Suprapubic skin (tissue), 4 donors: ENCODE measurements at regions not wholly inside any gene's neighbourhood (a gene's known extent, or its start where the extent isn't known, plus 50 kb on each side); places are given as distances from the start of the nearest gene placed in this dataset.
"Not testable (repeated sequence)": the region's sequence is repeated elsewhere in the genome, so short reads cannot be mapped to it uniquely, and the experiment has no call there.

Source experiments
- DNase-seq, 2 donors: peaks; one replicate each; pipeline ENCODE4 v3.0.0-alpha.2; 2019; ENCODE audit warnings: low spot score in 2 of 2
- H3K27ac ChIP-seq: fragments of 200-600 bp; sonication (generic); one replicate; pipeline ENCODE4 v1.5.1; 2019
- H3K27me3 ChIP-seq: fragments of 200-600 bp; sonication (generic); one replicate; pipeline ENCODE4 v1.5.1; 2019
- H3K36me3 ChIP-seq: fragments of 200-600 bp; sonication (generic); one replicate; pipeline ENCODE4 v1.5.1; 2019
- H3K4me1 ChIP-seq: fragments of 200-600 bp; sonication (generic); one replicate; pipeline ENCODE4 v1.5.1; 2019
- H3K4me3 ChIP-seq: fragments of 200-600 bp; sonication (generic); one replicate; pipeline ENCODE4 v1.5.1; 2019; ENCODE audit warnings: mild to moderate bottlenecking
- H3K9me3 ChIP-seq: fragments of 200-600 bp; sonication (generic); one replicate; pipeline ENCODE4 v1.5.1; 2019
- EP300 ChIP-seq: sonication (generic); formaldehyde crosslinking; IDR thresholded peaks from one replicate; pipeline ENCODE4 v1.6.1; 2017; ENCODE audit warnings: antibody characterized with exemption
- POLR2A ChIP-seq, 2 donors: fragments of 450-650 bp; IDR thresholded peaks; one replicate each; pipeline ENCODE4 v1.6.1; 2017; ENCODE audit warnings: antibody characterized with exemption in 2 of 2, mild to moderate bottlenecking in 2 of 2, moderate library complexity in 2 of 2
- POLR2AphosphoS5 ChIP-seq, 3 donors: sonication (generic); formaldehyde crosslinking; IDR thresholded peaks; one replicate each; pipeline ENCODE4 v1.6.1; 2017; ENCODE audit warnings: antibody characterized with exemption in 3 of 3
- WGBS: methylation state at CpG from one replicate; pipeline ENCODE4 v1.1.5; 2018; 5-methylcytosine and 5-hydroxymethylcytosine counted together
- TF ChIP-seq, protein P1 (sequence below), 2 donors: fragments of 200-600 bp in 1 of 2; fragments of 450-650 bp in 1 of 2; sonication (generic) in 1 of 2; IDR thresholded peaks; one replicate each; pipeline ENCODE4 v1.5.1; 2016 to 2019; ENCODE audit warnings: antibody characterized with exemption in 2 of 2, mild to moderate bottlenecking in 1 of 2, moderate library complexity in 1 of 2

DNA sequence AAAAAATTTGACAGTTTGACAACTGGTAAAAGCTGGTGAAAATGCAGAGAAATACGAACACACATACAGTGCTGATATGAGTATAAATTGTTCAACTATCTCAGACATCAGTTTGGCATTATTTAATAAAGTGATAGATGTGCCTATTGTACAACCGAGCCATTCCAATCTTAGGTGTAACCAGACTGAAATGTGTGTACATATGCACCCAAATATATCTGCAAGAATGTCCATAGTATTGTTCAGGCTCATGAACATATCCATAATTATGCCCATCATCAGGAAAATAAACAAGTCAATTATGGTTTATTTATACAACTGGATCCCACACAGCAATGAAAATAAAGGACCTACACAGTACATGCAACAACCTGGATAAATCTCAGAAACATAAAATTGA is 188.9 kb upstream of the DDX53 start:
- TF ChIP-seq, protein P1, sequence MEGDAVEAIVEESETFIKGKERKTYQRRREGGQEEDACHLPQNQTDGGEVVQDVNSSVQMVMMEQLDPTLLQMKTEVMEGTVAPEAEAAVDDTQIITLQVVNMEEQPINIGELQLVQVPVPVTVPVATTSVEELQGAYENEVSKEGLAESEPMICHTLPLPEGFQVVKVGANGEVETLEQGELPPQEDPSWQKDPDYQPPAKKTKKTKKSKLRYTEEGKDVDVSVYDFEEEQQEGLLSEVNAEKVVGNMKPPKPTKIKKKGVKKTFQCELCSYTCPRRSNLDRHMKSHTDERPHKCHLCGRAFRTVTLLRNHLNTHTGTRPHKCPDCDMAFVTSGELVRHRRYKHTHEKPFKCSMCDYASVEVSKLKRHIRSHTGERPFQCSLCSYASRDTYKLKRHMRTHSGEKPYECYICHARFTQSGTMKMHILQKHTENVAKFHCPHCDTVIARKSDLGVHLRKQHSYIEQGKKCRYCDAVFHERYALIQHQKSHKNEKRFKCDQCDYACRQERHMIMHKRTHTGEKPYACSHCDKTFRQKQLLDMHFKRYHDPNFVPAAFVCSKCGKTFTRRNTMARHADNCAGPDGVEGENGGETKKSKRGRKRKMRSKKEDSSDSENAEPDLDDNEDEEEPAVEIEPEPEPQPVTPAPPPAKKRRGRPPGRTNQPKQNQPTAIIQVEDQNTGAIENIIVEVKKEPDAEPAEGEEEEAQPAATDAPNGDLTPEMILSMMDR (IDR thresholded peaks at IDR 0.05) = no peak
- TF ChIP-seq POLR2AphosphoS5 (IDR thresholded peaks at IDR 0.05) (no peak), EP300 (no peak)
- WGBS = 42% methylated on average over 2 of the region's 2 CpGs

DNA sequence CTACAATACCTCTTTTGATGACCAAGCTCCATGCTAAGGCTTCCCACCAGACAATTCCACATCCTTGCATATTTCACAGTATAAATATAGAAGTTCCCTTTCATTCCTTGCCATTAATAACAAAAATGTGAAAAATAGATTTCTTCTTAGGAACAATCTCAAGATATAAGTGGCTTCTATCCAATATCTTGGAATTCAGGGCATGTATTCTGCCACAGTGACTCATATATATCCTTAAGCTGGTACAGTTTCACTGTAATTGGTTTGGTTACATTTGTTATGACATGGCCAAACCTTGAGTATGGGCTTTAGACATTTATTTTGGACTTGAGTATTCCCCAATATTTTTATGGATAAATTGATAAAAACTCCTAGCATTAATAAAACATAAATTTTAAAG is 181.7 kb upstream of the DDX53 start:
- no peaks in the 10 kb centered on the region for H3K4me1 ChIP-seq
- no peak overlapping the region for H3K27ac ChIP-seq
- H3K4me3 ChIP-seq = no peak overlapping the region
- DNase-seq = no peak
- H3K36me3 ChIP-seq = no peaks in the 10 kb centered on the region
- H3K27me3 ChIP-seq = no peaks in the 10 kb centered on the region
- no peaks in the 10 kb centered on the region for H3K9me3 ChIP-seq
- TF ChIP-seq POLR2AphosphoS5 (IDR thresholded peaks at IDR 0.05) (no peak), EP300 (no peak), POLR2A (IDR thresholded peaks at IDR 0.05) (no peak)
- TF ChIP-seq, protein P1 (IDR thresholded peaks at IDR 0.05) = no peak

More for the DNA sequence above, 188.9 kb upstream of the DDX53 start:
- Histone ChIP-seq H3K4me3 (no peak overlapping the region), H3K9me3 (no peaks in the 10 kb centered on the region), H3K27ac (no peak overlapping the region), H3K36me3 (no peaks in the 10 kb centered on the region), H3K4me1 (no peaks in the 10 kb centered on the region), H3K27me3 (no peaks in the 10 kb centered on the region)
- no peak for DNase-seq

DNA sequence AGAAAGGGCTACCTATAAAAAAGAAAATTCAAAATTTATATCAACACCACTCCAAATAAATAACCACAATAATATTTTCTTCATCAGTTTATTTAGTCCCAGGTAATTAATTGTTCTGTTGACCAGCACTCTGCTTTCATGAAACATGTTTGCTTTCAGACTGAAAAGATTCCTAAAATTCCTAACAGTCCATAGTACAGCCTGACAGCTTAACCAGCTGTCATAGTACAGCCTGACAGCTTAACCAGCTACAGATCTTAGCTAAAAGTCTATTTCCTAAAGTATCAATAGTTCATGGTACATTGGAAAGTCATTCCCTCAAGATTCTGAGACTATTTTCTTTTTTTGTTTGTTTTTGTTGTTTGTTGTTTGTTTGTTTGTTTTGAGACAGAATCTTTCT is 144.1 kb upstream of the DDX53 start:
- H3K27ac ChIP-seq = no peak overlapping the region
- H3K4me3 ChIP-seq = no peak overlapping the region
- H3K4me1 ChIP-seq = no peaks in the 10 kb centered on the region
- no peaks in the 10 kb centered on the region for H3K9me3 ChIP-seq
- no peak for DNase-seq
- TF ChIP-seq EP300 = no peak
- no peak for TF ChIP-seq POLR2A (IDR thresholded peaks at IDR 0.05)
- no peak for TF ChIP-seq POLR2AphosphoS5 (IDR thresholded peaks at IDR 0.05)
- TF ChIP-seq, protein P1 (IDR thresholded peaks at IDR 0.05) = no peak
- no peaks in the 10 kb centered on the region for H3K36me3 ChIP-seq
- no peaks in the 10 kb centered on the region for H3K27me3 ChIP-seq

DNA sequence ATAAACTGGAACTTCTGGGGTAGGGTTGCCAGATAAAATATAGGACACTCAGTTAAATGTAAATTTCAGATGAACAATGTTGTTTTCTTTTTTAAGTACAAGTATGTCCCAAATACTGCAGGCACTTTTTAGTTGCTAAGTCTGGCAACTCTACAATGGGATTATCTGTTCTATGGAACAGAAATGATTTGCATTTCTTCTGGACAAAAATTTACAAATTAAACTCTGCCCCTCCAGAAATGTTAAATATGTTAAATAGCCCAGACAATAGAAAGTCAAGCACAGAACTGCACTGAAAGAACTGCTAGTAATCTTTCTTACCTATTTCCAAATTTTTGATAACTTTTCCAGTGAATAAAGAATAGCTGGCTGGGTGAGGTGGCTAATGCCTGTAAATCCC is 140.1 kb upstream of the DDX53 start:
- Histone ChIP-seq H3K4me3 (no peak overlapping the region), H3K36me3 (no peaks in the 10 kb centered on the region), H3K27me3 (no peaks in the 10 kb centered on the region), H3K27ac (no peak overlapping the region), H3K9me3 (no peaks in the 10 kb centered on the region), H3K4me1 (no peaks in the 10 kb centered on the region)
- DNase-seq = no peak
- no peak for TF ChIP-seq POLR2A (IDR thresholded peaks at IDR 0.05)
- no peak for TF ChIP-seq POLR2AphosphoS5 (IDR thresholded peaks at IDR 0.05)
- TF ChIP-seq, protein P1 (IDR thresholded peaks at IDR 0.05) = no peak
- no peak for TF ChIP-seq EP300

DNA sequence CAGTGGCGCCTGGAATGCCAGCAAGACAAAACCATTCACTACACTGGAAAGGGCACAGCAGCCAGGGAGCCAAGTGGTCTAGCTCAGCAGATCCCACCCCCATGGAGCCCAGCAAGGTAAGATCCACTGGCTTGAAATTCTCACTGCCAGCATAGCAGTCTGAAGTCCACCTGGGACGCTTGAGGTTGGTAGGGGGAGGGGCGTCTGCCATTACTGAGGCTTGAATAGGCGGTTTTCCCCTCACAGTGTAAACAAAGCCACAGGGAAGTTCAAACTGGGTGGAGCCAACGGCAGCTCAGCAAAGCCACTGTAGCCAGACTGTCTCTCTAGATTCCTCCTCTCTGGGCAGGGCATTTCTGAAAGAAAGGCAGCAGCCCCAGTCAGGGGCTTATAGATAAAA is 133.0 kb upstream of the DDX53 start:
- not testable (repeated sequence) for H3K9me3 ChIP-seq, DNase-seq, H3K36me3 ChIP-seq, H3K4me3 ChIP-seq, H3K27ac ChIP-seq, H3K27me3 ChIP-seq, H3K4me1 ChIP-seq
- 66% methylated on average over 3 of the region's 5 CpGs for WGBS

DNA sequence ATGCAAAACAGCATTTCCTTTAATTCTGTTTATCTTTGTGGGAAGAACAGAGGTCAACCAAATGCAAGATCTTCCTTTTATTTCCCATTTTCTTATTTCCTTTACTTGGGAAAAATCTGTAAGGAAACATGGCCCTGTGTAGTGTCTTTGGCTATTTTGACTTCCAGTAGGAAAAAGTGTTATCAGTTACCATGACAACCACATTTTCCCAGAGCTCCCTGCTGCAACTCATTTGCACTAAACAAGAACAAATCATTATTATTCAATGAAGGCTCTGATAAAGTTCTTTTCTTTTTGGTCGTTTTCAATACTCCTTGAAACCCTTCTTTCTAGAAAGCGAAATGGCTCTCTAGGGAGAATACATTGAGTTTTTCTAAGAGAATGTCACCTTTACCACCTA is 117.2 kb upstream of the DDX53 start:
- H3K27me3 ChIP-seq = no peaks in the 10 kb centered on the region
- DNase-seq = no peak
- H3K36me3 ChIP-seq = no peaks in the 10 kb centered on the region
- no peaks in the 10 kb centered on the region for H3K4me1 ChIP-seq
- no peak for TF ChIP-seq POLR2A (IDR thresholded peaks at IDR 0.05)
- TF ChIP-seq, protein P1 (IDR thresholded peaks at IDR 0.05) = no peak
- TF ChIP-seq EP300 = no peak
- no peak for TF ChIP-seq POLR2AphosphoS5 (IDR thresholded peaks at IDR 0.05)
- 45% methylated on average over 2 of the region's 2 CpGs for WGBS
- H3K27ac ChIP-seq = no peak overlapping the region
- H3K4me3 ChIP-seq = no peak overlapping the region
- H3K9me3 ChIP-seq = no peaks in the 10 kb centered on the region
